Liver (tissue), 8 donors: ENCODE measurements at regions not wholly inside any gene's neighbourhood (a gene's known extent, or its start where the extent isn't known, plus 50 kb on each side); places are given as distances from the start of the nearest gene placed in this dataset.

ENCODE experiments used
- DNase-seq: peaks from one replicate; pipeline ENCODE4 v3.0.0-alpha.2; 2017; ENCODE audit warnings: low spot score
- H3K27ac ChIP-seq, 2 donors: one replicate each; pipeline ENCODE4 v1.7.0; 2013; ENCODE audit warnings: inconsistent platforms in 2 of 2, low read length in 2 of 2, control low read depth in 1 of 2, low read depth in 1 of 2, mild to moderate bottlenecking in 1 of 2
- H3K27me3 ChIP-seq, 4 donors: one replicate each; pipeline versions ENCODE4 v1.6.1 to v1.7.0; 2013; ENCODE audit warnings: low read length in 3 of 4, inconsistent platforms in 1 of 4, mild to moderate bottlenecking in 1 of 4, moderate library complexity in 1 of 4; ENCODE audit not compliant: control insufficient read depth in 4 of 4, insufficient read depth in 4 of 4
- H3K36me3 ChIP-seq, 4 donors: one replicate each; pipeline versions ENCODE4 v1.6.1 to v1.7.0; 2013; ENCODE audit warnings: low read length in 3 of 4, mild to moderate bottlenecking in 3 of 4, low read depth in 1 of 4, moderate library complexity in 1 of 4; ENCODE audit not compliant: control insufficient read depth in 4 of 4, insufficient read depth in 3 of 4
- H3K4me1 ChIP-seq, 4 donors: one replicate each; pipeline versions ENCODE4 v1.6.1 to v1.7.0; 2013; ENCODE audit warnings: low read length in 3 of 4, mild to moderate bottlenecking in 3 of 4, moderate library complexity in 1 of 4; ENCODE audit not compliant: control insufficient read depth in 4 of 4, insufficient read depth in 4 of 4
- H3K4me3 ChIP-seq, 3 donors: one replicate each; pipeline versions ENCODE4 v1.6.1 to v1.7.0; 2013; ENCODE audit warnings: low read length in 3 of 3, control low read depth in 1 of 3, low read depth in 1 of 3, mild to moderate bottlenecking in 1 of 3
- H3K9ac ChIP-seq, 2 donors: one replicate each; pipeline ENCODE4 v1.7.0; 2013; ENCODE audit warnings: low read length in 2 of 2, mild to moderate bottlenecking in 2 of 2, moderate library complexity in 2 of 2, control low read depth in 1 of 2, low read depth in 1 of 2
- H3K9me3 ChIP-seq, 4 donors: one replicate each; pipeline versions ENCODE4 v1.6.1 to v1.7.0; 2013; ENCODE audit warnings: low read length in 3 of 4; ENCODE audit not compliant: control insufficient read depth in 4 of 4
- EGR1 ChIP-seq, 2 donors: IDR thresholded peaks; 2 replicates each; pipeline ENCODE4 v1.6.1; 2016 to 2018; ENCODE audit warnings: antibody characterized with exemption in 2 of 2, low read depth in 2 of 2
- FOXA1 ChIP-seq: IDR thresholded peaks from 2 replicates; pipeline ENCODE4 v1.6.1; 2016; ENCODE audit warnings: antibody characterized with exemption
- FOXA2 ChIP-seq: IDR thresholded peaks from 2 replicates; pipeline ENCODE4 v1.6.1; 2016; ENCODE audit warnings: antibody characterized with exemption
- GABPA ChIP-seq, 2 donors: IDR thresholded peaks in 1 of 2; conservative IDR thresholded peaks in 1 of 2; 2 replicates each; pipeline ENCODE4 v1.6.1; 2016; ENCODE audit warnings: antibody characterized with exemption in 2 of 2, mild to moderate bottlenecking in 1 of 2, moderate library complexity in 1 of 2
- HNF4A ChIP-seq, 2 donors: conservative IDR thresholded peaks; 2 replicates each; pipeline ENCODE4 v1.6.1; 2016; ENCODE audit warnings: antibody characterized with exemption in 2 of 2, mild to moderate bottlenecking in 2 of 2
- HNF4G ChIP-seq: IDR thresholded peaks from 2 replicates; pipeline ENCODE4 v1.6.1; 2016; ENCODE audit warnings: antibody characterized with exemption
- JUND ChIP-seq, 2 donors: IDR thresholded peaks; 2 replicates each; pipeline ENCODE4 v1.6.1; 2016; ENCODE audit warnings: antibody characterized with exemption in 2 of 2
- NR2F2 ChIP-seq: IDR thresholded peaks from 2 replicates; pipeline ENCODE4 v1.6.1; 2016; ENCODE audit warnings: antibody characterized with exemption
- RAD21 ChIP-seq, 2 donors: IDR thresholded peaks; 2 replicates each; pipeline ENCODE4 v1.6.1; 2016; ENCODE audit warnings: antibody characterized with exemption in 2 of 2, mild to moderate bottlenecking in 2 of 2
- RXRA ChIP-seq, 2 donors: IDR thresholded peaks; 2 replicates each; pipeline ENCODE4 v1.6.1; 2017 to 2018; ENCODE audit warnings: antibody characterized with exemption in 2 of 2, mild to moderate bottlenecking in 1 of 2
- SP1 ChIP-seq: IDR thresholded peaks from 2 replicates; pipeline ENCODE4 v1.6.1; 2018; ENCODE audit warnings: antibody characterized with exemption, mild to moderate bottlenecking
- TAF1 ChIP-seq: conservative IDR thresholded peaks from 2 replicates; pipeline ENCODE4 v1.6.1; 2016; ENCODE audit warnings: antibody characterized with exemption, mild to moderate bottlenecking
- YY1 ChIP-seq: IDR thresholded peaks from 2 replicates; pipeline ENCODE4 v1.6.1; 2016; ENCODE audit warnings: antibody characterized with exemption, mild to moderate bottlenecking
- WGBS: extraction: QIAGEN DNeasy Blood & Tissue Kit; methylation state at CpG from one replicate; pipeline ENCODE4 v1.1.7; 2013; 5-methylcytosine and 5-hydroxymethylcytosine counted together
- TF ChIP-seq, protein P1 (sequence below): IDR thresholded peaks from 2 replicates; pipeline ENCODE4 v1.6.1; 2016; ENCODE audit warnings: antibody characterized with exemption, mild to moderate bottlenecking
- TF ChIP-seq, protein P2 (sequence below): IDR thresholded peaks from 2 replicates; pipeline ENCODE4 v1.6.1; 2016; ENCODE audit warnings: antibody characterized with exemption
- TF ChIP-seq, protein P3 (sequence below): IDR thresholded peaks from 2 replicates; pipeline ENCODE4 v1.6.1; 2016; ENCODE audit warnings: antibody characterized with exemption
- TF ChIP-seq, protein P4 (sequence below): fragments of 150-350 bp; IDR thresholded peaks from 2 replicates; pipeline ENCODE4 v1.5.1; 2017; ENCODE audit warnings: improper control_type of control experiment, low read depth, low read length; ENCODE audit not compliant: missing input control
- TF ChIP-seq, protein P5 (sequence below): IDR thresholded peaks from 2 replicates; pipeline ENCODE4 v1.6.1; 2016; ENCODE audit warnings: antibody characterized with exemption
- donor health status: healthy.
- donor health status: healthy.
- donor health status: healthy.
- donor health status: healthy.
- donor health status: healthy.

DNA sequence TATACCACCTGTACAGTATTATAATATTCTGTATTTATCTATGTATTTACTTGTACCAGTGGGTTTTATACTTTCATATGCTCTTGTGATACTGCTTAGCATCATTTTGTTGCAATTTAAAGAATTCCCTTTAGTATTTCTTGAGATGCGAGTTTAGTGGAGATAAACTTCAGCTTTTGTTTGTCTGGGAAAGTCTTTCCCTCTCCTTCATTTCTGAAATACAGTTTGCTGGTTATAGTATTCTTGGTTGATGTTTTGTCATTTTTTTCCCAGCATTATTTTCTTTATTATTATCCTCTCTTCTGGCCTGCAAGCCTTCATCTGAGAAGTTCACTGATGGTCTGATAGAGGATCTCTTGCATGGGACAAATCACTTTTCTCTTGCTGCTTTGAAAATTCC is 136.6 kb upstream of the MCHR2 start (continued):
- TF ChIP-seq HNF4G: no peak

DNA sequence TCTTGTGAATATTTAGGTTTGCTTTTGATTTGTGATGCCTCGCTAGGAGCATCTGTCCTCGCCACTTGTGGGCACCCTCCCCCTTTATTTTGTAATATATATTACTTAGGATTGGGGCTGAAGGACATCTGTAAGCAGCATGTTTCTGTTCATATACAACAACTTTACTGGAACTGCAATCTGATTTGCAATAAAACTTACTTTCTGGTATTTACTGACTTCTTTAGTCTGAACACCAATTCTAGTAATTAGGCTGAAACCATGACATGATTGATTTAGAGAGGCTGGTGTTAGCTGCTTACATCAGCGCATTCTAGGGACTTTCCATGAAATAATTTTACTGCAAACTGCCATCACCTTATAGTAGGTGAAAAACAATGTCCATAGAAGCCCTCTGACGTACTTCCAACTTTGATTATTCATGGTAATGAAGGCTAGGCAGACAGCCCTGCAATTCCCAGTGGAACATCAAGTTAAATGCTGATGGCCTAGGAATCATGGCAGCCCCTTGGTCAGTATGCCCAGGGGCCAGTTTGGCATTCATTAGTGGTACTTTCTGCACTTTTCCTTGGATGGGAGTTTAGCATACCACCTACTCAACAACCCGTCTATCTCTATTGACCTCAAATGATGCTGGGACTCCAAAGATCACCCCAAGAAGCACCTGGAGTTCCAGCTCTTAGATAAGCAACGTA is 132.9 kb upstream of the MCHR2 start:
- H3K4me3 ChIP-seq: no peak overlapping the region
- peaks cover 0 to 9% (median 5%) of the 10 kb centered on the region in 4 donors for H3K4me1 ChIP-seq
- H3K27me3 ChIP-seq: no peaks in the 10 kb centered on the region
- H3K27ac ChIP-seq: no peak overlapping the region
- DNase-seq: no peak
- no peaks in the 10 kb centered on the region for H3K36me3 ChIP-seq
- TF ChIP-seq SP1 (no peak), JUND (IDR thresholded peaks at IDR 0.05) (no peak), GABPA (IDR thresholded peaks at IDR 0.05 in 1 of 2, conservative IDR thresholded peaks at IDR 0.05 in 1 of 2) (no peak), FOXA1 (no peak), HNF4G (no peak), EGR1 (IDR thresholded peaks at IDR 0.05; ENCODE audit: low read depth in 2 of 2) (no peak), FOXA2 (no peak), RXRA (IDR thresholded peaks at IDR 0.05) (no peak), RAD21 (IDR thresholded peaks at IDR 0.05) (no peak), NR2F2 (no peak), TAF1 (no peak), YY1 (no peak), HNF4A (conservative IDR thresholded peaks at IDR 0.05) (no peak)
- TF ChIP-seq, protein P1, sequence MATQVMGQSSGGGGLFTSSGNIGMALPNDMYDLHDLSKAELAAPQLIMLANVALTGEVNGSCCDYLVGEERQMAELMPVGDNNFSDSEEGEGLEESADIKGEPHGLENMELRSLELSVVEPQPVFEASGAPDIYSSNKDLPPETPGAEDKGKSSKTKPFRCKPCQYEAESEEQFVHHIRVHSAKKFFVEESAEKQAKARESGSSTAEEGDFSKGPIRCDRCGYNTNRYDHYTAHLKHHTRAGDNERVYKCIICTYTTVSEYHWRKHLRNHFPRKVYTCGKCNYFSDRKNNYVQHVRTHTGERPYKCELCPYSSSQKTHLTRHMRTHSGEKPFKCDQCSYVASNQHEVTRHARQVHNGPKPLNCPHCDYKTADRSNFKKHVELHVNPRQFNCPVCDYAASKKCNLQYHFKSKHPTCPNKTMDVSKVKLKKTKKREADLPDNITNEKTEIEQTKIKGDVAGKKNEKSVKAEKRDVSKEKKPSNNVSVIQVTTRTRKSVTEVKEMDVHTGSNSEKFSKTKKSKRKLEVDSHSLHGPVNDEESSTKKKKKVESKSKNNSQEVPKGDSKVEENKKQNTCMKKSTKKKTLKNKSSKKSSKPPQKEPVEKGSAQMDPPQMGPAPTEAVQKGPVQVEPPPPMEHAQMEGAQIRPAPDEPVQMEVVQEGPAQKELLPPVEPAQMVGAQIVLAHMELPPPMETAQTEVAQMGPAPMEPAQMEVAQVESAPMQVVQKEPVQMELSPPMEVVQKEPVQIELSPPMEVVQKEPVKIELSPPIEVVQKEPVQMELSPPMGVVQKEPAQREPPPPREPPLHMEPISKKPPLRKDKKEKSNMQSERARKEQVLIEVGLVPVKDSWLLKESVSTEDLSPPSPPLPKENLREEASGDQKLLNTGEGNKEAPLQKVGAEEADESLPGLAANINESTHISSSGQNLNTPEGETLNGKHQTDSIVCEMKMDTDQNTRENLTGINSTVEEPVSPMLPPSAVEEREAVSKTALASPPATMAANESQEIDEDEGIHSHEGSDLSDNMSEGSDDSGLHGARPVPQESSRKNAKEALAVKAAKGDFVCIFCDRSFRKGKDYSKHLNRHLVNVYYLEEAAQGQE: no peak
- TF ChIP-seq, protein P2, sequence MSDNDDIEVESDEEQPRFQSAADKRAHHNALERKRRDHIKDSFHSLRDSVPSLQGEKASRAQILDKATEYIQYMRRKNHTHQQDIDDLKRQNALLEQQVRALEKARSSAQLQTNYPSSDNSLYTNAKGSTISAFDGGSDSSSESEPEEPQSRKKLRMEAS: no peak
- TF ChIP-seq, protein P3, sequence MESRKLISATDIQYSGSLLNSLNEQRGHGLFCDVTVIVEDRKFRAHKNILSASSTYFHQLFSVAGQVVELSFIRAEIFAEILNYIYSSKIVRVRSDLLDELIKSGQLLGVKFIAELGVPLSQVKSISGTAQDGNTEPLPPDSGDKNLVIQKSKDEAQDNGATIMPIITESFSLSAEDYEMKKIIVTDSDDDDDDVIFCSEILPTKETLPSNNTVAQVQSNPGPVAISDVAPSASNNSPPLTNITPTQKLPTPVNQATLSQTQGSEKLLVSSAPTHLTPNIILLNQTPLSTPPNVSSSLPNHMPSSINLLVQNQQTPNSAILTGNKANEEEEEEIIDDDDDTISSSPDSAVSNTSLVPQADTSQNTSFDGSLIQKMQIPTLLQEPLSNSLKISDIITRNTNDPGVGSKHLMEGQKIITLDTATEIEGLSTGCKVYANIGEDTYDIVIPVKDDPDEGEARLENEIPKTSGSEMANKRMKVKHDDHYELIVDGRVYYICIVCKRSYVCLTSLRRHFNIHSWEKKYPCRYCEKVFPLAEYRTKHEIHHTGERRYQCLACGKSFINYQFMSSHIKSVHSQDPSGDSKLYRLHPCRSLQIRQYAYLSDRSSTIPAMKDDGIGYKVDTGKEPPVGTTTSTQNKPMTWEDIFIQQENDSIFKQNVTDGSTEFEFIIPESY: no peak
- TF ChIP-seq, protein P4, sequence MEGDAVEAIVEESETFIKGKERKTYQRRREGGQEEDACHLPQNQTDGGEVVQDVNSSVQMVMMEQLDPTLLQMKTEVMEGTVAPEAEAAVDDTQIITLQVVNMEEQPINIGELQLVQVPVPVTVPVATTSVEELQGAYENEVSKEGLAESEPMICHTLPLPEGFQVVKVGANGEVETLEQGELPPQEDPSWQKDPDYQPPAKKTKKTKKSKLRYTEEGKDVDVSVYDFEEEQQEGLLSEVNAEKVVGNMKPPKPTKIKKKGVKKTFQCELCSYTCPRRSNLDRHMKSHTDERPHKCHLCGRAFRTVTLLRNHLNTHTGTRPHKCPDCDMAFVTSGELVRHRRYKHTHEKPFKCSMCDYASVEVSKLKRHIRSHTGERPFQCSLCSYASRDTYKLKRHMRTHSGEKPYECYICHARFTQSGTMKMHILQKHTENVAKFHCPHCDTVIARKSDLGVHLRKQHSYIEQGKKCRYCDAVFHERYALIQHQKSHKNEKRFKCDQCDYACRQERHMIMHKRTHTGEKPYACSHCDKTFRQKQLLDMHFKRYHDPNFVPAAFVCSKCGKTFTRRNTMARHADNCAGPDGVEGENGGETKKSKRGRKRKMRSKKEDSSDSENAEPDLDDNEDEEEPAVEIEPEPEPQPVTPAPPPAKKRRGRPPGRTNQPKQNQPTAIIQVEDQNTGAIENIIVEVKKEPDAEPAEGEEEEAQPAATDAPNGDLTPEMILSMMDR: no peak
- TF ChIP-seq, protein P5, sequence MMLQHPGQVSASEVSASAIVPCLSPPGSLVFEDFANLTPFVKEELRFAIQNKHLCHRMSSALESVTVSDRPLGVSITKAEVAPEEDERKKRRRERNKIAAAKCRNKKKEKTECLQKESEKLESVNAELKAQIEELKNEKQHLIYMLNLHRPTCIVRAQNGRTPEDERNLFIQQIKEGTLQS: no peak
- H3K9me3 ChIP-seq: peaks cover 0 to 13% (median 3%) of the 10 kb centered on the region in 4 donors
- WGBS: 63% methylated on average over 6 of the region's 6 CpGs
- no peak overlapping the region for H3K9ac ChIP-seq
